ENCODE measurements at regions not wholly inside any gene's neighbourhood (a gene's known extent, or its start where the extent isn't known, plus 50 kb on each side); places are given as distances from the start of the nearest gene placed in this dataset.
A peak's percentile ranks its signal among the peaks of the same experiment; 100 is the strongest.

GRCh38 chr6:130674604-130675003 lies 152.6 kb upstream of the SMLR1 start:
- Mint-ChIP-seq H3K27ac (no peak overlapping the region), H3K9me3 (peaks cover 22% of the 10 kb centered on the region), H3K4me3 (no peak overlapping the region), H3K4me1 (ENCODE audit: low read depth) (peaks cover 57% of the 10 kb centered on the region), H3K27me3 (ENCODE audit: insufficient read depth) (no peaks in the 10 kb centered on the region; the same call in 1 of the 2 replicates), H3K36me3 (ENCODE audit: low read depth) (peaks cover 35% of the 10 kb centered on the region)
- TF ChIP-seq, protein P1, sequence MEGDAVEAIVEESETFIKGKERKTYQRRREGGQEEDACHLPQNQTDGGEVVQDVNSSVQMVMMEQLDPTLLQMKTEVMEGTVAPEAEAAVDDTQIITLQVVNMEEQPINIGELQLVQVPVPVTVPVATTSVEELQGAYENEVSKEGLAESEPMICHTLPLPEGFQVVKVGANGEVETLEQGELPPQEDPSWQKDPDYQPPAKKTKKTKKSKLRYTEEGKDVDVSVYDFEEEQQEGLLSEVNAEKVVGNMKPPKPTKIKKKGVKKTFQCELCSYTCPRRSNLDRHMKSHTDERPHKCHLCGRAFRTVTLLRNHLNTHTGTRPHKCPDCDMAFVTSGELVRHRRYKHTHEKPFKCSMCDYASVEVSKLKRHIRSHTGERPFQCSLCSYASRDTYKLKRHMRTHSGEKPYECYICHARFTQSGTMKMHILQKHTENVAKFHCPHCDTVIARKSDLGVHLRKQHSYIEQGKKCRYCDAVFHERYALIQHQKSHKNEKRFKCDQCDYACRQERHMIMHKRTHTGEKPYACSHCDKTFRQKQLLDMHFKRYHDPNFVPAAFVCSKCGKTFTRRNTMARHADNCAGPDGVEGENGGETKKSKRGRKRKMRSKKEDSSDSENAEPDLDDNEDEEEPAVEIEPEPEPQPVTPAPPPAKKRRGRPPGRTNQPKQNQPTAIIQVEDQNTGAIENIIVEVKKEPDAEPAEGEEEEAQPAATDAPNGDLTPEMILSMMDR (IDR thresholded peaks at IDR 0.05) = no peak
- DNase-seq = no peak

- H3K27me3 Mint-ChIP-seq (ENCODE audit: insufficient read depth) = no peaks in the 10 kb centered on the region; the same call in 1 of the 2 replicates
- H3K27ac Mint-ChIP-seq = no peak overlapping the region
These were observed 152.1 kb upstream of the SMLR1 start for GRCh38 chr6:130675072-130675471.

DNA sequence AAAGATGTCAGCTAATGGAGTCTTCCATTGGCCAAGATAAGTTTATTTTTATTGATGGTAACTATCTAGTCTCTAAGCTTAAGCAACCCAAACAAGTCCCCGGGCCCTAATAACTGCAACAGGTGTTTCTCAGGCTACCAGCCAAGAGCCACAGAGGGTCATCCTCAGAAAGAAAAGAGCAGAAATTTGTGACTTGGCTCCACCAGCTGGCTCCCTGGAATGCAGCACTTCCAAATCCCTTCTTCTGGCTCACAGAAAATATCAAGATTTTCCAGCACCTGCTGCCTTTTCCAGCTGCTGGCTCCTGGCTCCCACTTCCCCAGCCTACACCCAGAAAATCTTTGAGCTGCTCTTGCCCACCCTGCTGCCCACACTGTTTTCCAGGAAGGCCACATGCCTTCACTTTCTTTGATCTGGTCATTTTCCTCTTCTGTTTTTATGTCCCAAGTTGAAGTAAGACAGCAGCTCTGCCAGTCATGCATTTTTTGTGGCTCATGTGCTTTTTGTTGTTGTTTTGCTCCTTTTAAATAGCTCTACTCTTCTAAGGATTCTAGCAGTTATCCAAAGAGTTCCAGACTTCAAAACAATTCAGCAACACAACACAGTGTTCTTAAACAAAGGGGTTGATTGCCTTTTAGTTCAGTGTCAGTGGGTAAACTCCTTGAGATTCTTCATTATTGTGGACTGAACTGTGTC lies 151.0 kb upstream of the SMLR1 start:
- Mint-ChIP-seq H3K4me3 (no peak overlapping the region), H3K27me3 (ENCODE audit: insufficient read depth) (no peaks in the 10 kb centered on the region; the same call in 1 of the 2 replicates), H3K27ac (peak overlapping the region; percentile 61), H3K9me3 (peaks cover 22% of the 10 kb centered on the region), H3K36me3 (ENCODE audit: low read depth) (peaks cover 34% of the 10 kb centered on the region), H3K4me1 (ENCODE audit: low read depth) (peaks cover 61% of the 10 kb centered on the region)
- TF ChIP-seq, protein P1 (IDR thresholded peaks at IDR 0.05) = no peak; the same call in 1 of the 2 replicates
- DNase-seq = peak; percentile 31

More at GRCh38 chr6:130675072-130675471, 152.1 kb upstream of the SMLR1 start:
- Mint-ChIP-seq H3K4me3 (no peak overlapping the region), H3K4me1 (ENCODE audit: low read depth) (peaks cover 61% of the 10 kb centered on the region), H3K36me3 (ENCODE audit: low read depth) (peaks cover 35% of the 10 kb centered on the region), H3K9me3 (peaks cover 22% of the 10 kb centered on the region)
- peak; percentile 48 for DNase-seq
- TF ChIP-seq, protein P1 (IDR thresholded peaks at IDR 0.05) = no peak

DNA sequence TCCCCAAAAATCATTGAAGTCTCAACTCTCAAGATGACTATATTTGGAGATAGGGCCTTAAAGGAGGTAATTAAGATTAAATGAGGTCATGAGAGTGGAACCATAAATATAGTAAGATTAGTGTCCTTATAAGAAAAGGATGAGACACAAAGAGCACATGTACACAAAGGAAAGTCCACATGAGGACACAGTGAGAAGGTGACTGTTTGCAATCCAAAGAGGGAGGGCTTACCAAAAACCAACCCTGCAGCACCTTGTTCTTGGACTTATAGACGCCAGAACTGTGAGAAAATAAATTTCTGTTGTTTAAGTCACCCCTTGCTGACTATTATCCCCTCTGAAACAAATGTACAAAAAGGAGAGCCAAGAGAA lies 150.4 kb upstream of the SMLR1 start:
- H3K4me1 Mint-ChIP-seq (ENCODE audit: low read depth) = peaks cover 61% of the 10 kb centered on the region
- H3K4me3 Mint-ChIP-seq = no peak overlapping the region
- peaks cover 22% of the 10 kb centered on the region for H3K9me3 Mint-ChIP-seq
- no peak overlapping the region for H3K27ac Mint-ChIP-seq
- H3K27me3 Mint-ChIP-seq (ENCODE audit: insufficient read depth) = no peaks in the 10 kb centered on the region
- TF ChIP-seq, protein P1 (IDR thresholded peaks at IDR 0.05) = no peak
- H3K36me3 Mint-ChIP-seq (ENCODE audit: low read depth) = peaks cover 31% of the 10 kb centered on the region
- no peak for DNase-seq

DNA sequence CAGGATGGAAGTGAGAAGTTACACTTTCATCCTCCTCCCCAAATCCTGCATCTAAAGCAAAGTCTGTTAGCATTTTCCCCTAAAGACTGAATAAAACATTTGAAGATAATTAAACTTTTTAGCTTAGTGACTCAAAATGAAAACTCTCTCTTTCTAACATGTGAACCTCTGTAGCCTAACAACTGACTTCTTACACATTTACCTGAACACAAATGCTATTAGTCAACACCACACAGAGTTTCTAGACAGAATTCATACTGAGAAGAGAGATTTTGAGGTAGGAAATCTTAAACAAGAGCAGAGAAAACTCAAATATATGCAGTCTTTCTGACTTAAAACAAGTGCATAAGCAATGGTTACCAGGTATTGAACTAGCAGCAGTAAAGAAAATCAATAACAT lies 149.9 kb upstream of the SMLR1 start:
- Mint-ChIP-seq H3K27ac (no peak overlapping the region), H3K9me3 (peaks cover 22% of the 10 kb centered on the region), H3K4me3 (no peak overlapping the region), H3K4me1 (ENCODE audit: low read depth) (peaks cover 61% of the 10 kb centered on the region), H3K36me3 (ENCODE audit: low read depth) (peaks cover 26% of the 10 kb centered on the region), H3K27me3 (ENCODE audit: insufficient read depth) (no peaks in the 10 kb centered on the region)
- DNase-seq = no peak
- TF ChIP-seq, protein P1 (IDR thresholded peaks at IDR 0.05) = no peak
